ENCODE measurements at regions not wholly inside any gene's neighbourhood (a gene's known extent, or its start where the extent isn't known, plus 50 kb on each side); places are given as distances from the start of the nearest gene placed in this dataset.

DNA sequence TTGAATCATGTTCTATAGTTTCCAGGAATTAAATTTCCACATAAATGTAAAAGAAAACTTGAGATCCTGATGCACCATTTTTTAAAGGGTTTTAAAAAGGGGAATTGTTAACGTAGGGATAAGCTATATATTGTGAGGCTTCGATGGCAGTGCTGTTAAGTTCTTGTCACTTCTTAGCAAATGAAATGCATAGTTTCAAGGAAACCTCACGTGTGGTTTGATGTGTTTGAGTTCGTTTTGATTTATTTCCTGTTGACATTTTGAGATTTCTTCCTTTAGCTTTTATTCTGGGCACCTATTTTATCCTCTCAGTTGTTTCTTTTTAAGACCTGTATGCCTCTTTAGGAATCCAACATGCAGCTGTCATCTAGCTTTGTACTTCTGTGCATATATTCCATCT is 301.0 kb downstream of the DOCK8 start:
- ChIA-PET POLR2A (ENCODE audit: low non-redundant PET) (no interaction called here), CTCF (interaction anchor here (0.7 kb wide), 1 partner anchor 387 kb away, joined by 5 read pairs; no protein-coding TSS in a partner anchor)
- TF ChIP-seq, protein P1, sequence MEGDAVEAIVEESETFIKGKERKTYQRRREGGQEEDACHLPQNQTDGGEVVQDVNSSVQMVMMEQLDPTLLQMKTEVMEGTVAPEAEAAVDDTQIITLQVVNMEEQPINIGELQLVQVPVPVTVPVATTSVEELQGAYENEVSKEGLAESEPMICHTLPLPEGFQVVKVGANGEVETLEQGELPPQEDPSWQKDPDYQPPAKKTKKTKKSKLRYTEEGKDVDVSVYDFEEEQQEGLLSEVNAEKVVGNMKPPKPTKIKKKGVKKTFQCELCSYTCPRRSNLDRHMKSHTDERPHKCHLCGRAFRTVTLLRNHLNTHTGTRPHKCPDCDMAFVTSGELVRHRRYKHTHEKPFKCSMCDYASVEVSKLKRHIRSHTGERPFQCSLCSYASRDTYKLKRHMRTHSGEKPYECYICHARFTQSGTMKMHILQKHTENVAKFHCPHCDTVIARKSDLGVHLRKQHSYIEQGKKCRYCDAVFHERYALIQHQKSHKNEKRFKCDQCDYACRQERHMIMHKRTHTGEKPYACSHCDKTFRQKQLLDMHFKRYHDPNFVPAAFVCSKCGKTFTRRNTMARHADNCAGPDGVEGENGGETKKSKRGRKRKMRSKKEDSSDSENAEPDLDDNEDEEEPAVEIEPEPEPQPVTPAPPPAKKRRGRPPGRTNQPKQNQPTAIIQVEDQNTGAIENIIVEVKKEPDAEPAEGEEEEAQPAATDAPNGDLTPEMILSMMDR (conservative IDR thresholded peaks at IDR 0.05; ENCODE audit: low read depth), result no peak
- DNase-seq (ENCODE audit: low spot score), result no peak
- no peak overlapping the region for H3K27ac ChIP-seq

DNA sequence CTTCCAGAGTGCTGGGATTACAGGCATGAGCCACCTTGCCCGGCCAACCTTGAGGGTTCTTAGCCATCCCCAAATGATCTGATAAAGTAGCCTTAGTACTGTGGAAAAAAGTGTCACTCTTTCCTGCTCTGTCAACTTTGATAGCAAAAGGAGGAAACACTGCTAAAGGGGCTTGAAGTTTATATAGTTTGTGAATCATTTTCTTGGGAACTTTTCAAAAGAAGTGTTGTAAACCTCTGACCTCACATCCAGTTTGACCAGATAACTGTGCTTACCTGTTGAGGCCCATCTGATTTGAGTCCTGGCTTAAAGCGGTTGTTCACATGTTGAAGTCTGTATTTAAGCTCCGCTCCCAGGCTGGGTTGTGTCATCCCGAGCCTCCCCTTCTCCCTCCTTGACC is 303.3 kb downstream of the DOCK8 start:
- POLR2A ChIA-PET (ENCODE audit: low non-redundant PET), result no interaction called here
- peak; percentile 41 for DNase-seq (ENCODE audit: low spot score)
- TF ChIP-seq, protein P1 (conservative IDR thresholded peaks at IDR 0.05; ENCODE audit: low read depth), result no peak
- peak overlapping the region; percentile 61 for H3K27ac ChIP-seq
- CTCF ChIA-PET, result no interaction called here

DNA sequence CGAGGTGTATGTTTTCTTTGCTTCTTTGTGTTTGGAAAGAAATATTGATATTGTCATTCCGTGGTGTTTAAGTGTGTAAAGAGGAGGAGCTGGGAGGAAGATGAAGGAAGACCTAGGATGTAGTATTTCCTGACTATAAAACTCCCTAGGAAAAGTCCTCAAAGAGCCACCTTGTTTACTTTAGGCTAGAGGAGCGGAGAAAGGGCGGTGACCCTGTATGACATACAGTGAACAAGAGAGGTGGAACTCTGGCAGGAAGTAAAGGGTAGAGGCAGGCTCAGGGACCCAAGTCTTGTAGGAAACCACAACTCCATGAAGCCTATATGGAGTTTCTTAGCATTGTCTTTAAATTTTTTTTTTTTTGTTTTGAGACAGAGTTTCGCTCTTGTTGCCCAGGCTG is 303.9 kb downstream of the DOCK8 start:
- TF ChIP-seq, protein P1 (conservative IDR thresholded peaks at IDR 0.05; ENCODE audit: low read depth), result no peak
- peak overlapping the region; percentile 61; the same call in 1 of the 2 replicates for H3K27ac ChIP-seq
- DNase-seq (ENCODE audit: low spot score), result no peak
- POLR2A ChIA-PET (ENCODE audit: low non-redundant PET), result no interaction called here
- CTCF ChIA-PET, result no interaction called here

DNA sequence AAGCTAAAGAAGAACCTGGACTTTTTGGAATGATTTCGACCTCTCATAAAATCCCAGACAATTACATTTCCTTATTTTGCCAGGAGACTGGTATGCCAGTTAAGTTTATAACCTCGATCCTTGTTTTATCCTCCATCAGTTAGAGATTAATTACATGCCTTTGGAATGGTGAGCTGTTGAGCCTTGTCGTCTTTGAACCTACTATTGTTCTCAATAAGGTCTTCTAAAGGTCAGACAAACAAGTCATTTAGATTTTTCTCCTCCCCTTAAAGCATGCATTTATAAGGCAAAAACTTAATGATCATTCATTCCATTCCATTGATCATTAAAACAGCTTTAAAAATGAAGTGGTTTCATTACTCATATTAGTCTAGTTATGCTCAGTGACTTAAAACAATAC is 304.9 kb downstream of the DOCK8 start:
- TF ChIP-seq, protein P1 (conservative IDR thresholded peaks at IDR 0.05; ENCODE audit: low read depth), result no peak
- CTCF ChIA-PET, result no interaction called here
- no peak overlapping the region for H3K27ac ChIP-seq
- POLR2A ChIA-PET (ENCODE audit: low non-redundant PET), result no interaction called here
- no peak for DNase-seq (ENCODE audit: low spot score)

DNA sequence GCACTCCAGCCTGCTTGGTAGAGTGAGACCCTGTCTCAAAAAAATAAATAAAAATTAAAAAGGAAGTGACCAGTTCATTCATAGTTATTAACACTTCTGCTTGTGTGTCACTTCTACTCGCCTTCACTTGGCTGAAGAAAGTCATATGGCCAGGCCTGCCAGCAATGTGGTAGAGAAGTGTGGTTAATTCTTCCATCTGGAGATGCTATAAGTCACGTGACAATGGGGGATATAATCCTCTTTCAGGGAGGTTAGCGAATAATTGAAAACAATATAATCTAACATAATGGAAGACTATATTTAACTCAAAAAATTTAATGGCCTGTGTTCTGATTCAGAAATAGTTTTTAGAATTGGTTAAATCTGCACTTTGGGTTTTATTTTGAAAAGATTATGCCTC is 305.6 kb downstream of the DOCK8 start:
- TF ChIP-seq, protein P1 (conservative IDR thresholded peaks at IDR 0.05; ENCODE audit: low read depth), result no peak
- ChIA-PET POLR2A (ENCODE audit: low non-redundant PET) (no interaction called here), CTCF (no interaction called here)
- DNase-seq (ENCODE audit: low spot score), result no peak
- no peak overlapping the region for H3K27ac ChIP-seq

DNA sequence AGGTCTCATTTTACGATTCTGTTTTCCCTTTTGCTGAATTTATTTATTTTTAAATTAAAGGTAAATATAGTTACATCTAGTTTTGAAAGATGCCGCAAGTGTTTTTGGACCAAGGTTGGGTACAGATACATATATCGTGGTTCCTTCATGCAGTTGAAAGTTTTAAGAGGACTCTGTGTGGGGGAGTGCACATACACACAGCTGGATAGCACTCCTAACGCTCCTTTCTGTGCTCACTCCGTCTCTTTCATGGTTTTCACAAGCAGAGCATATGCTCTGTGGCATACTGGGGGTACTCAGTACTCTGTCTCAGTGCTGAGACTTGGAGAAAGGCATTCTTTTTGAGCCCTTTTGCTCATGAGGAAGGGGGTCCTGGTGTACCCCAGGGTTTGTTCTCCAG is 307.5 kb downstream of the DOCK8 start:
- DNase-seq (ENCODE audit: low spot score), result no peak
- TF ChIP-seq, protein P1 (conservative IDR thresholded peaks at IDR 0.05; ENCODE audit: low read depth), result no peak
- H3K27ac ChIP-seq, result no peak overlapping the region
- ChIA-PET POLR2A (ENCODE audit: low non-redundant PET) (no interaction called here), CTCF (no interaction called here)

DNA sequence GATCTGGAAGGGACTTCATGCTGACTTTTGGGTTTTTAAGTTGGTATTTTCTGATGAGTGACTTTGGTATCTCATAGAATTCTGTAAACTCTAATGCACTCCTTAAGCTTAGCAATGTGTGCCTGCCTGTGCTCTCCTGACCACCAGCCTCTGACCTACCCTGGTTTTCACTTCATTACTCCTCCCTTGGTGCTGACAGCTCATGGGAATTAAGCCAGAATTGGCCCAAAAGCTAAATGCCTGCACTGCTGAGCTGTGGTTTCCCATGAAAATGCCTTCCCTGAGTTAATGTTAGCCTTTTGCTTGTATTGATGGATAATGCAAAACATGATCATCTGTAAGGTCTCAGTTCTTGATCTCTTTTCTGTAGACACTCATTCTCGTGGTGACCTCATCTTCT is 308.0 kb downstream of the DOCK8 start:
- DNase-seq (ENCODE audit: low spot score), result no peak
- ChIA-PET POLR2A (ENCODE audit: low non-redundant PET) (no interaction called here), CTCF (no interaction called here)
- TF ChIP-seq, protein P1 (conservative IDR thresholded peaks at IDR 0.05; ENCODE audit: low read depth), result no peak
- no peak overlapping the region for H3K27ac ChIP-seq
